ENCODE measurements at regions not wholly inside any gene's neighbourhood (a gene's known extent, or its start where the extent isn't known, plus 50 kb on each side); places are given as distances from the start of the nearest gene placed in this dataset.
"Not testable (repeated sequence)": the region's sequence is repeated elsewhere in the genome, so short reads cannot be mapped to it uniquely, and the experiment has no call there.

DNA sequence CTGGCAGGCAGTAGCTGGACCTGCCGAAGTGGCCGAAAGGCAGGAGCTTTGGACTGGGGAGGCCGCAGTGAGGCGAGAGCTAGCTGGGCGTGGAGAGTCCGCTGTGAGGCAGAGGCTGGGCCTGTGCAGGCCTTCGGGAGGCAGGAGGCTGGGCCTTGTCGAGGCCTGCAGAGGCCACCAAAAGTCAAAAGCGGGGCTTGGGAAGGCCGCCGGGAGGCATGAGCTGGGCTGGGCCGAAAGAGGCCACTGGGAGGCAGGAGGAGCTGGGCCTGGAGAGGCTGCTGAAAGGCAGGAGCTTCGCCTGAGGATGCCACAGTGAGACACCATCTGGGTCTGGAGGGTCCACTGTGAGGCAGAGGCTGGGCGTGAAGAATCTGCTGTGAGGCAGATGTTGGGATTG, 105.8 kb upstream of the TP53BP2 start:
- DNase-seq = not testable (repeated sequence)

DNA sequence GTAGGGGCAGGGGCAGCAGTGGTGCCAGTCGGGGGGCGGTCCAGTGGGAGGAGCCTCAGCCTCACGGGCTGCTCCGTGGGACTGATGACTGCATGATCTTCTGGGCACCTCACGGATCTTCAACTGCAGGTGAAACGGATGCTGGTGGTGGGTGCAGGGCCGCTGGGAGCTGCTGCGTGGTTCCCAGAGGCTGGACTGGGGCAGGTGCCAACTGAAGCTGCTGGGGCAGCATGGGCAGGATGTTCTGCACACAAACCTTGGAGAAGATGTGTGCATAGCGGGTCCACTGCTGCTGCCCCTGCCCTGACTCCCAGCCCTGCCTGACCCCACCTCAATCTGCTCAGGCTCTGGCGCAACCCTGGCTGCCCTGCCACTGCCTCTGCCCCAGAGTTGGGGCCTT, 104.2 kb upstream of the TP53BP2 start:
- DNase-seq = not testable (repeated sequence)

DNA sequence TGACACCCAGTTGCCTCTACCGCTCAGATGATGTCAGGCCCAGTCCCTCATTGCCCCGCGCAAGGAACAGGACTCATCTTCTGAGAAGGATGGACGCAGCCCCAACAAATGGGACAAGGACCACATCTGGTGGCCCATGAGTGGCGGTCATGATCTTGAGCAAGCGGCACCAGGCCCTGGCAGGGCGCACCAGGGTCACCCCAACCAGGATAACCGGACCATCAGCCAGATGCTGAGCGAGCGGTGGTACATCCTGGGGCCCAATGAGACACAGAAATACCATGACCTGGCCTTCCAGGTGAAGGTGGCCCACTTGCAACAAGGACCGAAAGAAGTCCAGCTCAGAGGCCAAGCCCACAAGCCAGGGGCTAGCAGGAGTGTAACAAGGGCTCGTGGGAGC, 102.3 kb upstream of the TP53BP2 start:
- DNase-seq = not testable (repeated sequence)

- not testable (repeated sequence) for DNase-seq
These were observed 90.8 kb upstream of the TP53BP2 start for GRCh38 chr1:223936592-223936991.

- DNase-seq = not testable (repeated sequence)
These were observed 85.7 kb upstream of the TP53BP2 start for GRCh38 chr1:223931476-223931875.

GRCh38 chr1:223920805-223921204, 75.1 kb upstream of the TP53BP2 start:
- not testable (repeated sequence) for DNase-seq

GRCh38 chr1:223915476-223915875, 69.7 kb upstream of the TP53BP2 start:
- not testable (repeated sequence) for DNase-seq

- DNase-seq = not testable (repeated sequence)
These were observed 68.0 kb upstream of the TP53BP2 start for GRCh38 chr1:223913715-223914114.

DNA sequence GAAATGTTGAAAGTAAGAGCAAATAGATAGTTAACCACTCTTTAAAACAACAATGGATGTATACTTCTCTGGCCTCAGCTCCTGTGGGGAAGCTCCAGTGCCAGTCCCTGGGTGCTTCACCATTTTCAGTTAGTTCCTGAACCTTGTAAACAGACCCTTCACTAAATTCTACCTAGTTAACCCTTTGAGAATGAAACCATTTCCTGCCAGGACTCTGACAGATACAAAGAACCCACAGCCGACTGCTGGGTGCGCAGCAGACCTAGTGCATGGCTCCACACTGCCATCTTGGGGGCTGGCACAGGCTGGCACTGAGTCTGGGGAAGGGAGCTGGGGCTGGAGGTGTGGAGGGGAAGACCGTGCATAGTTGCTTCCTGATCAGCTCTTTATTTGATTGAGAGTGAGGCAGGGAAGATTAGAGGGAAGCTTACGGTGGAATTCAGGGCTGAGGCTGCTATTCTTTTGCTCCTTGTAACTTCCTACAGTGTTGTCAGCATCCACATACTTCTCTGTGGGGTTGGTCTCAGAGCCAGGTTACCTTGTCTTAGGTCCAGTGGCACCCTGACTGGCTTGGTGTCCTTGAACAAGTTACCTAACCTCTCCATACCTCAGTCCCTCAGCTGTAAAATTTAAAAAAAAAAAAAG, 62.3 kb upstream of the TP53BP2 start:
- DNase-seq = peak; percentile 35

DNA sequence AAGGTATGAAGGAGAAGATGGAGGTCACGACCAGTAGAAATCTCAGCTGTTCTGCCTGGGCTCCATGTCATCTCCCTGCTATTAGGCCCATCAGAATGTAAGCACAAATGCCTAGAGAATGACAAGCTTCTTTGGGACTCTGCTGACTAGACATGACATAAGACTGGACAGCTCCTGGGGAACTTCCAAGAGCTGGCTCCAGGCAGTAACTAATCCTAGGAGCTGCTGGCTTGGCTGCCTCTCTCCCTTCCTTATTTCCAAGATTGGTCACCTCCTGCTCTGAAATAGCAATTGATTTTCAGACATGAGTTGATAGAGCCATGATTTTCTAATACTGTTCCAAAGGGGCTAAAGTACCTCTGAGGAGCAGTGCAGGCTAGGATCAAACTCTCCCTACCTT, 57.5 kb upstream of the TP53BP2 start:
- DNase-seq = not testable (repeated sequence)

- DNase-seq = not testable (repeated sequence)
These were observed 54.0 kb upstream of the TP53BP2 start for GRCh38 chr1:223899775-223900174.

GRCh38 chr1:223897097-223897496, 51.4 kb upstream of the TP53BP2 start:
- DNase-seq = not testable (repeated sequence)

- DNase-seq = not testable (repeated sequence)
These were observed 50.2 kb upstream of the TP53BP2 start for GRCh38 chr1:223895950-223896349.
